SU-DHL-6 (cell line): ENCODE measurements at regions not wholly inside any gene's neighbourhood (a gene's known extent, or its start where the extent isn't known, plus 50 kb on each side); places are given as distances from the start of the nearest gene placed in this dataset.

Source experiments
- EZH2phosphoT487 ChIP-seq: fragments of 200-600 bp; sonication (generic), shearing (Covaris generic); conservative IDR thresholded peaks from 2 replicates; pipeline ENCODE4 v1.6.1; 2018; ENCODE audit warnings: mild to moderate bottlenecking, antibody characterized with exemption, low read length, moderate library complexity, mixed read lengths
- TF ChIP-seq, protein P1 (sequence below): fragments of 200-600 bp; sonication (generic); IDR thresholded peaks from one replicate; pipeline ENCODE4 v1.5.1; 2017; ENCODE audit warnings: antibody characterized with exemption, mild to moderate bottlenecking, low read length, moderate library complexity; ENCODE audit not compliant: insufficient read depth, poor library complexity, severe bottlenecking

DNA sequence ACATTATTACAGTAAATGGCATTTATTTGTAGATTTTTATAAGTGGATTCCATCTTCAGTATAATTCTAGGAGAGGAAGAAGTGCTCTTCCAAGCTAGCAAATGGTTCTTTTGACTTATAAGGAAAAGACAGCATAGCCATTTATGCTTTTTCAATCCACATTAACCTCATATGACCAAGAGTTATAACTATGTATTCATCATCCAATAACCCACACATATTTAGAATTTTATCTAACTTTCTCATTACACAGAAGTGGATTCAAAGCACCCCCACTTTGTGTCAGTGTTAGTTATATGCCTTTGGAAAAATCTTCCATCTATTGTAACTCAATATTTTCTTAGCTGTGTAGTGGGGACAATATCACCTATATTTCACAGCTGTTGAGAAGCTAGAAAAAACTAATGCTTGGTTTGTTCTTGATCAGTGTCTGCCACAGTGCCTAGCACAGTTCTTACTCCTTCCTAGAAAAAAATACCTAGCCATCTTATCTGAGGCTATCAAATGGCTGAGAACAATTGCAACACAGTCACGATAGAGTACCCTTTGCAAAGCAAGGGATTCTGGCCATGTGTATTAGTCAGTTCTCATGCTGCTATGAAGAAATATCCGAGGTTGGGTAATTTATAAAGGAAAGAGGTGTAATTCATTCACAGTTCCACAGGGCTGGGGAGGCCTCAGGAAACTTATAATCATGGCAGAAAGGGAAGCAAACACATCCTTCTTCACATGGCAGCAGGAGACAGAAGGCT lies 986.3 kb downstream of the TFAP2A start:
- TF ChIP-seq, protein P1, sequence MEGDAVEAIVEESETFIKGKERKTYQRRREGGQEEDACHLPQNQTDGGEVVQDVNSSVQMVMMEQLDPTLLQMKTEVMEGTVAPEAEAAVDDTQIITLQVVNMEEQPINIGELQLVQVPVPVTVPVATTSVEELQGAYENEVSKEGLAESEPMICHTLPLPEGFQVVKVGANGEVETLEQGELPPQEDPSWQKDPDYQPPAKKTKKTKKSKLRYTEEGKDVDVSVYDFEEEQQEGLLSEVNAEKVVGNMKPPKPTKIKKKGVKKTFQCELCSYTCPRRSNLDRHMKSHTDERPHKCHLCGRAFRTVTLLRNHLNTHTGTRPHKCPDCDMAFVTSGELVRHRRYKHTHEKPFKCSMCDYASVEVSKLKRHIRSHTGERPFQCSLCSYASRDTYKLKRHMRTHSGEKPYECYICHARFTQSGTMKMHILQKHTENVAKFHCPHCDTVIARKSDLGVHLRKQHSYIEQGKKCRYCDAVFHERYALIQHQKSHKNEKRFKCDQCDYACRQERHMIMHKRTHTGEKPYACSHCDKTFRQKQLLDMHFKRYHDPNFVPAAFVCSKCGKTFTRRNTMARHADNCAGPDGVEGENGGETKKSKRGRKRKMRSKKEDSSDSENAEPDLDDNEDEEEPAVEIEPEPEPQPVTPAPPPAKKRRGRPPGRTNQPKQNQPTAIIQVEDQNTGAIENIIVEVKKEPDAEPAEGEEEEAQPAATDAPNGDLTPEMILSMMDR: no peak
- no peak for TF ChIP-seq EZH2phosphoT487
